HepG2 (cell line): ENCODE measurements at regions not wholly inside any gene's neighbourhood (a gene's known extent, or its start where the extent isn't known, plus 50 kb on each side); places are given as distances from the start of the nearest gene placed in this dataset.

Experiments
- ATAC-seq: fragments of 200-7000 bp; cut with Tn5 transposase; 3 replicates; pipeline ENCODE4 v1.9.1; 2020; ENCODE audit warnings: mild to moderate bottlenecking, moderate library complexity
- BruUV-seq: library from RNA; stranded (reverse); fragments of 400-500 nt; replicated peaks from 2 replicates; lab custom pipeline; 2021; lab: Mats Ljungman, UMichigan
- CTCF ChIA-PET: fragments of 300-600 bp; formaldehyde crosslinking; extraction: SDS; loops from one replicate; lab custom pipeline; 2021; ENCODE audit warnings: low total read pairs, inconsistent platforms, low intra/inter-chr PET ratio; lab: Yijun Ruan, JAX
- POLR2A ChIA-PET: fragments of 350-600 bp; sonication (Branson Sonifier 250); formaldehyde crosslinking; loops from one replicate; lab custom pipeline; 2020; ENCODE audit warnings: antibody characterized with exemption, inconsistent platforms; lab: Yijun Ruan, JAX
- DNase-seq: peaks from one replicate; pipeline ENCODE4 v3.0.0-alpha.2; 2015; ENCODE audit warnings: low spot score
- FAIRE-seq: peaks from 3 replicates; lab custom pipeline; 2011; peaks lifted over from hg19 to GRCh38; lab: Jason Lieb, UNC
- H2AFZ ChIP-seq: one replicate; pipeline ENCODE4 v1.6.1; 2011; ENCODE audit warnings: low read length, inconsistent platforms
- H3K27ac ChIP-seq: fragments of 300-600 bp; 3 replicates; pipeline ENCODE4 v1.8.0; 2011; ENCODE audit warnings: mixed run types, mild to moderate bottlenecking, mixed read lengths, low read length, inconsistent platforms; ENCODE audit not compliant: insufficient read depth; ENCODE audit errors: extremely low read length
- H3K27me3 ChIP-seq, 2 experiments: fragments of 200-600 bp in 1 of 2; 2 replicates in 1 of 2; 3 replicates in 1 of 2; pipeline versions ENCODE4 v1.6.0 to v1.8.0; 2011; ENCODE audit warnings: low read length in 2 of 2, mild to moderate bottlenecking in 2 of 2, moderate library complexity in 2 of 2, inconsistent platforms in 1 of 2; ENCODE audit not compliant: insufficient read depth in 2 of 2, control insufficient read depth in 1 of 2
- H3K36me3 ChIP-seq, 2 experiments: fragments of 200-600 bp in 1 of 2; replicated peaks in 1 of 2; 2 replicates in 1 of 2; 3 replicates in 1 of 2; pipeline versions ENCODE4 v1.5.1 to v1.8.0; 2011; ENCODE audit warnings: low read length in 2 of 2, inconsistent platforms in 1 of 2; ENCODE audit not compliant: insufficient read depth in 2 of 2, control insufficient read depth in 1 of 2
- H3K4me1 ChIP-seq: 2 replicates; pipeline ENCODE4 v1.5.1; 2012; ENCODE audit warnings: low read length, inconsistent platforms; ENCODE audit not compliant: insufficient read depth
- H3K4me2 ChIP-seq: 2 replicates; pipeline ENCODE4 v1.6.0; 2011; ENCODE audit warnings: low read depth, low read length, inconsistent platforms
- H3K4me3 ChIP-seq, 3 experiments: fragments of 200-600 bp in 1 of 3; sonication (generic), shearing (Covaris generic) in 1 of 3; replicated peaks in 1 of 3; 2 replicates each; pipeline ENCODE4 v1.5.1; 2011 to 2016; ENCODE audit warnings: low read length in 3 of 3, inconsistent platforms in 2 of 3, low read depth in 2 of 3, mild to moderate bottlenecking in 2 of 3, control low read depth in 1 of 3, mixed read lengths in 1 of 3; ENCODE audit not compliant: insufficient read depth in 1 of 3
- H3K79me2 ChIP-seq: one replicate; pipeline ENCODE4 v1.6.1; 2011; ENCODE audit warnings: low read length, inconsistent platforms; ENCODE audit not compliant: insufficient read depth
- H3K9ac ChIP-seq: 2 replicates; pipeline ENCODE4 v1.6.0; 2011; ENCODE audit warnings: mild to moderate bottlenecking, low read depth, low read length, inconsistent platforms; ENCODE audit not compliant: insufficient read depth
- H3K9me3 ChIP-seq: 2 replicates; pipeline ENCODE4 v1.5.1; 2012; ENCODE audit warnings: mild to moderate bottlenecking, low read length
- H4K20me1 ChIP-seq: 2 replicates; pipeline ENCODE4 v1.6.0; 2011; ENCODE audit warnings: inconsistent platforms, mild to moderate bottlenecking, low read length, moderate library complexity; ENCODE audit not compliant: insufficient read depth
- AKNA ChIP-seq: sonication (generic); formaldehyde crosslinking; IDR thresholded peaks from 2 replicates; pipeline ENCODE4 v1.4.0; 2020; ENCODE audit warnings: missing genetic modification reagents, borderline replicate concordance
- BCL3 ChIP-seq: sonication (generic); formaldehyde crosslinking; IDR thresholded peaks from 2 replicates; pipeline ENCODE4 v1.5.1; 2020; ENCODE audit warnings: mild to moderate bottlenecking, missing genetic modification reagents, moderate library complexity
- CAMTA2 ChIP-seq: sonication (generic); formaldehyde crosslinking; IDR thresholded peaks from 2 replicates; pipeline ENCODE4 v1.4.0; 2020; ENCODE audit warnings: mild to moderate bottlenecking, missing genetic modification reagents, borderline replicate concordance
- ELF4 ChIP-seq: sonication (generic); formaldehyde crosslinking; IDR thresholded peaks from 2 replicates; pipeline ENCODE4 v1.5.0; 2020; ENCODE audit warnings: missing genetic modification reagents, mild to moderate bottlenecking, moderate library complexity, borderline replicate concordance
- MXD4 ChIP-seq: IDR thresholded peaks from 2 replicates; pipeline ENCODE4 v1.6.1; 2016; ENCODE audit warnings: mild to moderate bottlenecking, missing biosample characterization, missing genetic modification reagents
- PRDM4 ChIP-seq: sonication (generic); formaldehyde crosslinking; IDR thresholded peaks from 2 replicates; pipeline ENCODE4 v1.9.0; 2021; ENCODE audit warnings: missing genetic modification reagents, borderline replicate concordance
- RFX1 ChIP-seq: fragments of 450-650 bp; IDR thresholded peaks from 2 replicates; pipeline ENCODE4 v1.6.1; 2017
- ZFP36L2 ChIP-seq: sonication (generic); formaldehyde crosslinking; IDR thresholded peaks from 2 replicates; pipeline ENCODE4 v1.4.0; 2020; ENCODE audit warnings: missing genetic modification reagents
- ZNF24 ChIP-seq: fragments of 450-650 bp; IDR thresholded peaks from 2 replicates; pipeline ENCODE4 v1.6.1; 2017; ENCODE audit warnings: antibody characterized with exemption, mild to moderate bottlenecking
- ZNF337 ChIP-seq: sonication (generic); formaldehyde crosslinking; IDR thresholded peaks from 2 replicates; pipeline ENCODE4 v1.5.1; 2020; ENCODE audit warnings: missing genetic modification reagents, low read depth, mild to moderate bottlenecking, borderline replicate concordance
- ZNF703 ChIP-seq: sonication (generic); formaldehyde crosslinking; IDR thresholded peaks from 2 replicates; pipeline ENCODE4 v1.5.1; 2020; ENCODE audit warnings: missing genetic modification reagents, mild to moderate bottlenecking, moderate library complexity, borderline replicate concordance
- ZNF83 ChIP-seq: sonication (generic); formaldehyde crosslinking; IDR thresholded peaks from 2 replicates; pipeline ENCODE4 v1.4.0; 2020; ENCODE audit warnings: missing genetic modification reagents, mild to moderate bottlenecking, borderline replicate concordance
- WGBS: methylation state at CpG from one replicate; pipeline ENCODE4 v1.1.6; 2017; ENCODE audit warnings: low lambda C conversion rate; 5-methylcytosine and 5-hydroxymethylcytosine counted together
- in situ Hi-C: cut with HindIII; loops from 2 replicates; pipeline ENCODE4 v1.10.0; 2017; ENCODE audit warnings: low pct_unique_long_range_greater_than_20kb; ENCODE audit not compliant: extremely low pct_ligation_motif_present
- intact Hi-C: fragments of 100-400 bp; cut with micrococcal nuclease; formaldehyde crosslinking; loops from one replicate; pipeline ENCODE4 v1.10.0; 2022; ENCODE audit not compliant: unreplicated experiment

- no peak overlapping the region for H3K4me2 ChIP-seq
Measured at GRCh38 chr22:26732284-26732683, 74.9 kb downstream of the MIAT start.

GRCh38 chr22:26734339-26735018 lies 77.1 kb downstream of the MIAT start:
- H3K4me3 ChIP-seq, result no peak overlapping the region
- H3K4me1 ChIP-seq, result no peaks in the 10 kb centered on the region
- no peaks in the 10 kb centered on the region for H4K20me1 ChIP-seq
- ATAC-seq (no peak), DNase-seq (no peak), FAIRE-seq (no peak)
- H3K79me2 ChIP-seq, result no peaks in the 10 kb centered on the region
- intact Hi-C loops (no loop called here), in situ Hi-C loops (no loop called here)
- no peaks in the 10 kb centered on the region for H3K36me3 ChIP-seq
- H3K4me2 ChIP-seq, result no peak overlapping the region
- H3K27me3 ChIP-seq, result no peaks in the 10 kb centered on the region; a peak in 1 of 5 replicates
- H3K9ac ChIP-seq, result no peak overlapping the region
- H3K27ac ChIP-seq, result no peak overlapping the region
- H2AFZ ChIP-seq, result no peak overlapping the region
- no peaks in the 10 kb centered on the region for H3K9me3 ChIP-seq
- ChIA-PET CTCF (no interaction called here), POLR2A (no interaction called here)
- BruUV-seq, result no TSS peak
- WGBS, result 15% methylated on average over 4 of the region's 4 CpGs
- no peak for TF ChIP-seq ZNF83 (CRISPR knock-in tag)
- no peak for TF ChIP-seq PRDM4 (CRISPR knock-in tag)
- TF ChIP-seq AKNA (CRISPR knock-in tag), result no peak

More at GRCh38 chr22:26732284-26732683, 74.9 kb downstream of the MIAT start:
- intact Hi-C loops, result no loop called here
- WGBS, result 19% methylated on average over 7 of the region's 7 CpGs
- no peaks in the 10 kb centered on the region for H3K9me3 ChIP-seq
- no peaks in the 10 kb centered on the region for H3K36me3 ChIP-seq
- no peaks in the 10 kb centered on the region for H3K79me2 ChIP-seq
- H3K4me3 ChIP-seq, result no peak overlapping the region
- ChIA-PET POLR2A (no interaction called here), CTCF (no interaction called here)
- H3K9ac ChIP-seq, result no peak overlapping the region
- no peak for FAIRE-seq
- in situ Hi-C loops, result no loop called here
- H3K27me3 ChIP-seq, result no peaks in the 10 kb centered on the region; a peak in 1 of 5 replicates
- BruUV-seq, result no TSS peak
- no peaks in the 10 kb centered on the region for H4K20me1 ChIP-seq
- H3K4me1 ChIP-seq, result no peaks in the 10 kb centered on the region
- no peak overlapping the region for H2AFZ ChIP-seq
- DNase-seq, result no peak
- no peak for ATAC-seq
- TF ChIP-seq ZNF24 (no peak), ZNF337 (CRISPR knock-in tag) (no peak), BCL3 (CRISPR knock-in tag) (no peak), ZFP36L2 (no peak), RFX1 (no peak), CAMTA2 (no peak), MXD4 (no peak), ZNF703 (CRISPR knock-in tag) (no peak), ELF4 (CRISPR knock-in tag) (no peak)
- no peak overlapping the region for H3K27ac ChIP-seq
